ENCODE measurements at regions not wholly inside any gene's neighbourhood (a gene's known extent, or its start where the extent isn't known, plus 50 kb on each side); places are given as distances from the start of the nearest gene placed in this dataset.
A peak's percentile ranks its signal among the peaks of the same experiment; 100 is the strongest.

- peak; percentile 15 for DNase-seq (ENCODE audit: low read depth)
Measured at GRCh38 chr5:89128092-89128491, 245.1 kb upstream of the MEF2C start.

GRCh38 chr5:89127191-89127590 is 244.2 kb upstream of the MEF2C start:
- no peak for DNase-seq (ENCODE audit: low read depth)

DNA sequence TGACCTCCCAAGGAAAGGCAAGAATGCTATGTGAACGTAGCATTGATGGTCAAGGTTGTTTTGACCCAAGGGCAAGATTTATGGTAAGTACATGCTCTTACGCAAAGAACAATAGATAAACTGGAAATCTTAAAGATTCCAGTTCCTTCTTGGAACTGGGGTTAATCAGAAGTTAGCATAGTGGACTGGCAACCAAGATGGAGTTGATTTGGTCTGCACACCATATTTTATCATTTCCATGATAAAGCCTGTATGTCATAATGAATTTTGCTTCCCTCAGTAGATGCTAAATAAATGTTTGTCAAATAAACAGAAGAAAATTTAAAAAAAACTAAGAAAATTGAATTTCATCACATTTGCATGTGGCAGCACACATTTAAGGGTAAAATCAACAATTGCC is 242.4 kb upstream of the MEF2C start:
- no peak for DNase-seq (ENCODE audit: low read depth)

GRCh38 chr5:89123581-89123980 is 240.6 kb upstream of the MEF2C start:
- DNase-seq (ENCODE audit: low read depth): no peak

- DNase-seq (ENCODE audit: low read depth): no peak
Measured at GRCh38 chr5:89120719-89121118, 237.7 kb upstream of the MEF2C start.

- DNase-seq (ENCODE audit: low read depth): no peak
Measured at GRCh38 chr5:89117124-89117644, 234.2 kb upstream of the MEF2C start.

GRCh38 chr5:89110916-89111646 is 228.1 kb upstream of the MEF2C start:
- DNase-seq (ENCODE audit: low read depth): peak; percentile 12

DNA sequence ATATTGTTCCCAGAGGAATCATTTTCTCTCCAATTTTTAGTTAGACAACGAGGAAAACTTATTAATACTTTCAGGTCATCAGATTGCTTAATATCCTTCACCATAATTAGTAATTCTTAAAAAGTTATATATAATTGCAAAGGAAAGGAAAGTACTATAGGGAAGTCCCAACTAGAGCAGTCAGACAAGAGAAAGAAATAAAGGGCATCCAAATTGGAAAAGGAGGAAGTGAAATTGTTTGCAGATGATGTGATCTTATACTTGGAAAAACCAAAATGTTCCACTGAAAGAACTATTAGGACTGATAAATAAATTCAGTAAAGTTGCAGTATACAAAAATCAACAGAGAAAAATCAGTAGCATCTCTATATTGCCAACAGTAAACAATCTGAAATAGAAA is 223.5 kb upstream of the MEF2C start:
- no peak for DNase-seq (ENCODE audit: low read depth)

DNA sequence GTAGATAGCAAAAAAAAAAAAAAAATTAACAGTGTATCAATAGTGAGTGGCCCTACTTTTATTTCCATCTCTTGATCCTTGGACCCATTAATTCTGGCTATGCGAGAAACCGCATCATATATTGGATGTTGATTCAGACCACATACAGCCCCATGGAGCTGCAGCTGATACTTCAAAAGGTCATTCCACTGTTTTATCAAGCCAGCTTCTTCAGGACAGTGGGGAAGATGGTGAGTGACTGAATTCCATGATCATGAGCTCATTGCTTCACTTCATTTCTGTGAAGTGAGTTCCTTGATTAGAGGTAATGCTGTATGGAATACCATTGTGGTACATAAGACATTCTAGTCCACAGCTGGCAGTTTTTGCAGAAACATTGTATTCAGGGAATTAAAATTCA is 222.9 kb upstream of the MEF2C start:
- DNase-seq (ENCODE audit: low read depth): peak; percentile 17

GRCh38 chr5:89105171-89105695 is 222.2 kb upstream of the MEF2C start:
- DNase-seq (ENCODE audit: low read depth): peak; percentile 6

GRCh38 chr5:89098199-89098756 is 215.3 kb upstream of the MEF2C start:
- DNase-seq (ENCODE audit: low read depth): no peak

DNA sequence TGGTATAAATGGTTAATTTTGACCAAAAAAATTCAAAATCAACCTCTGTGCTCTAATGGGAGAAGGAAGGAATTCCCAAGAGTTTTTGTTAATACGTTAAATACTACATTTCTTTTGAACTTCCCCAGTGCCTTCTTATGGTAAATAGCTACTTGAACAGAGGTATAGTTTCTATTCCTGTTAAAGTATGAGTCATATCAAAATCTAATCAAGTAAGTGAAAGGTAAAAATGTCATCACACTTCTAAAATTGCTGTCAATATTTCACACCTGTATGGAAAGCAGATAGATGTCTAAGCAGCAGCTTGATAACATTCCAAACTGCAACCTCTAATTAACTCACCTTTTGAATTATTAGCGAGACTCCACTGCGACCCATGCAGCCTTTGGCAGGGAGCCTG is 214.1 kb upstream of the MEF2C start:
- no peak for DNase-seq (ENCODE audit: low read depth)

DNA sequence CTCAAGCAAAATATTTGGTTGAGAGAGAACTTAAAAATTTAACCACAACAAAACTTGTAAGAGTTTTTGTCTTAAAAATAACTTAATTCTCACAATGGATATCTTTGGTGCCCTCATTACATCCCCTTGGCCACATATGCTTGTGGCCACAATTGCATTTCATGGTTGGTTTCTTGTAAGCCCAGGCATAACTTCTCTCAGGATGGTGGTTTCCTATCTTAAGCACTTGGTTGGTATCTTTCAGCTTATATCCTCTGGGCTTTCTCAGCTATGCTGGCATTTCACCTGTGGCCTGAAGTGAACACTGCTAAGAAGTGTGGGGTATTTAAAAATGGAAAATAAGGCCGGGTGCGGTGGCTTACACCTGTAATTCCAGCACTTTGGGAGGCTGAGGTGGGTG is 212.4 kb upstream of the MEF2C start:
- DNase-seq (ENCODE audit: low read depth): no peak

DNA sequence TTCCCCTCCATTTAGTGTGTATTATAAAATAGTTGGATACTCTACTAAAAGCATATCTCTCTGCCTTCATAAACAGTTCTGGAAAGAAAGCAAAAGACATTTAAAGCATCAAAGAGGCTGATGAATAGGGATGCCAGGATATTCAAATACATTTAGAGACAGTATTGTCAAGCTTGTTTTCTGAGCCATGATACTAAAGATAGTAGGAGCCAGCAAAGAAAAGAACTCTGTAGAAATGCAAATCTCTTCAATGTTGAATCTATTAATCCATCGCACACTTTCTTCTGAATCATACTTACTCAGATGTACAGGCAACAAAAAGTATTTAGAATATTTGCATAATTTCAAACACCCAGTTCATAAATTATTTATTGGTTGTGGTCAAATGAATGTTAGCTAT is 207.1 kb upstream of the MEF2C start:
- no peak for DNase-seq (ENCODE audit: low read depth)

- DNase-seq (ENCODE audit: low read depth): no peak
Measured at GRCh38 chr5:89087551-89088318, 204.8 kb upstream of the MEF2C start.

- DNase-seq (ENCODE audit: low read depth): no peak
Measured at GRCh38 chr5:89087128-89087527, 204.1 kb upstream of the MEF2C start.

DNA sequence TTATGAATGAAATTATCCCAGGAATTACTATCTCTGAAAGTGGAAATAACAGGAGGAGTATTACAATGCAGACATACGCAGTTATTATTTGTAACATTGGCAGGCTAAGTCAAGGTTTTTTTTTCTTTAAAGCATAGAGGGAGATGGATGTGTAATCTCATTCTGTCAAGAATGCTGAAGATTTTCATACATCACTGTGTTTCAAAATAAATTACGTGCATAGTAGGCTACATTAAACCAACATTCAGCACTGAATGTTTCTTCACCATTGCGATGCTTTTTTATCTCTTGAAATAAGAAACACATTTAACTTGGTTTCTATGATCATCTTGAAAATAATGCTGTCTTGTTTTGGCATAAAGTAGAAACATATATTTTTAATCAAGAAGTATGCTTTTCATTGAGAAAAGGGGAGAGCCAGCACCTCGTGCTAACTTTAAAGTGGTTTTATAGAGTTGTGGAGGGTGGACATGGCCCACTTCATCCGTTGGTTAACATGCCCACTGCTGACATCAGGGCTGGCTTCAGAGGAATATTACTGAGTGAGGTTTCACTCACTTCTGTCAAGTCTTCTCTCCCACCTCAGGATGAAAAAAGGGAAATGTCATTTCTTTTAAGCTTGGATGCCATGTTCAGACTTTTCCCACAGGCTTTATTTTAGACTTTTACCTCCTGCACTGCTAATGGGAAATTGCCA is 203.6 kb upstream of the MEF2C start:
- DNase-seq (ENCODE audit: low read depth): no peak

DNA sequence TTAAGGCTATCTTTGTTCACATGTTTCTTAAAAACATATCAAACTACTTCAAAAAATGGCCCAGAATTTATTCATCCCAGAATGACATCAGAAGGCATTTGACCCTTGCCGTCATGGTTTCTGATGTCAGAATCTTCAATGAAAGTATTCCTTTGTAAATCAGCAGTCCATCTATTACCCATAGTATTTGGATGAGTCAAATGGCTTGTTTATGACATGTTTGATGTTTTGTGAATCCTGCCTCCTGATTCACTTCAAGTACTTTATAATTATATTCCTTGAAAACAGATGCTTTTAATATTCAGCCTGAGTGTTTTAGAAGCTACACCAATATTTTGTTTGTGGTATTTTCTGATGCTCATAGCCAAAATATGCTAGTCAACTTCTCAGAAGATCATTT is 200.8 kb upstream of the MEF2C start:
- peak; percentile 49 for DNase-seq (ENCODE audit: low read depth)

GRCh38 chr5:89081360-89081759 is 198.4 kb upstream of the MEF2C start:
- no peak for DNase-seq (ENCODE audit: low read depth)

DNA sequence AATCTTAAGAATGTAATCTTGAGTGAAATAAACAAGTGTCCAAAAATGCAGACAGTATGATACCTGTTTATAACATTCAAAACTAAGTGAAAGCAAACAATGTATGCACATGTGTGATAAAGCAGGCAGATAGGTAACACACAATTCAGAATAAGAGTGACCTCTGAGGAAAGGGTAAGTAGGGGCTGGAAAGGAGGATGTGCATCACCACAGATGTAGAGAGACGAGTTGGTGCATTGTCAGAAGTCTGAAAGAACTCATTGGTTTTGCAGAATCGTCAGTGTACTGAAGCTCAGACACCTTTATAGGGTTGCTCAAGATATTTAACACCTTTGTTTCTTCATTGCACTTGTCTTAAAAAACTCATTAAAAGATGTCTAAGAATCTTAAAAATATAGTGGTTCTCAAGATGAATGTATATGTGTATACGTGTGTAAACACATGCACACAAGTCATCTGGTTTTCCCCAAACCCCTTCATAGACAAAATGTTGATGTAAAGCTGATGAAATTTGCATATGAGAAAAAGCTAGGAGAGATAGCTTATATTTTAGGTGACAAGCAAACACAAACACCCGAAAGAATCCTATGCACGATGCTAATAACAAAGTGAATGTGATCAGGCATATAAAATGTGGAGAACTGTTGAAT is 197.6 kb upstream of the MEF2C start:
- no peak for DNase-seq (ENCODE audit: low read depth)

DNA sequence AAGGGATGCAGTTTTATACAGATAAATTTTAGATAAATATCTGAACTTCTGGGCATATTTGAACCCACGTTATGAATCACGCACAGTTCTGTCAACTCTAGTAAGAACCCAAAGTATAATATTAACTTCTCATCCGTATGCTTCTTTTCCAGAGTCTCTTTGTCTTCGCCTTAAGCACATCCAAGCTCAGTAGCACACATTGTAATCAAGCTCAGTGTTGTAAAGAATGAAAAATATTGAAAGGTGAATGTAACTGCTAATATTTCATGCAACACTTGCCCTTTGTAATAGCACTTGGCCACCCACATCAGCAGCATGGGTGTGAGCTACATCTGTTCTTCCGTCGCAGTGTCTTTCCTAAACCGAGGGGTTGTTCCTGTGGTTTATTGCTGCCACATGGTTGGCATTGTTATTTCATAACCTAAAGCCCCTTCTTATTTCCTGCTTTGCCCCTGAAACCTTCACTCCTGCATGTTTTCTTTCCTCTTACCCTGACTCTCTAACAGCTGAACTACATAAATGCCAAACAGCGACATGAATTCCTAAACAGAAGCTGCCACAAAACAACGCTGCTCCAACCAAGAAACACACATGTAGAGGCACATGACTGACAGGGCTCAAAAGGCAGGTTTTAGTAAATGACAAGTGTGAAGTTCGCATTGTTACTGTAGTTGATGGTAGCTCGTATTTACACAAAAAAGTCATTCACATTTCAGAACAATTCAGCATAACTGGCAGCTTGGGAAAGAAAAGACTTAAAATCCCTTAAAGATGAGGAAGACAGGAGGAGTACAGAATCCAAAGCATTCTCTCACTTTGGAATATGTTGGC is 190.1 kb upstream of the MEF2C start:
- DNase-seq (ENCODE audit: low read depth): no peak

Measured in ELR (cell line).